NT2/D1 (cell line): ENCODE measurements at regions not wholly inside any gene's neighbourhood (a gene's known extent, or its start where the extent isn't known, plus 50 kb on each side); places are given as distances from the start of the nearest gene placed in this dataset.
"Not testable (repeated sequence)": the region's sequence is repeated elsewhere in the genome, so short reads cannot be mapped to it uniquely, and the experiment has no call there.

ENCODE experiments used
- SUZ12 ChIP-seq: IDR thresholded peaks from 2 replicates; pipeline ENCODE4 v1.6.1; 2011; ENCODE audit not compliant: insufficient read length, insufficient read depth; ENCODE audit errors: extremely low read depth
- YY1 ChIP-seq: IDR thresholded peaks from 2 replicates; pipeline ENCODE4 v1.6.1; 2011; ENCODE audit not compliant: insufficient read length, insufficient read depth
- ZNF274 ChIP-seq: IDR thresholded peaks from 2 replicates; pipeline ENCODE4 v1.6.1; 2011; ENCODE audit warnings: mild to moderate bottlenecking, low read depth, low read length

DNA sequence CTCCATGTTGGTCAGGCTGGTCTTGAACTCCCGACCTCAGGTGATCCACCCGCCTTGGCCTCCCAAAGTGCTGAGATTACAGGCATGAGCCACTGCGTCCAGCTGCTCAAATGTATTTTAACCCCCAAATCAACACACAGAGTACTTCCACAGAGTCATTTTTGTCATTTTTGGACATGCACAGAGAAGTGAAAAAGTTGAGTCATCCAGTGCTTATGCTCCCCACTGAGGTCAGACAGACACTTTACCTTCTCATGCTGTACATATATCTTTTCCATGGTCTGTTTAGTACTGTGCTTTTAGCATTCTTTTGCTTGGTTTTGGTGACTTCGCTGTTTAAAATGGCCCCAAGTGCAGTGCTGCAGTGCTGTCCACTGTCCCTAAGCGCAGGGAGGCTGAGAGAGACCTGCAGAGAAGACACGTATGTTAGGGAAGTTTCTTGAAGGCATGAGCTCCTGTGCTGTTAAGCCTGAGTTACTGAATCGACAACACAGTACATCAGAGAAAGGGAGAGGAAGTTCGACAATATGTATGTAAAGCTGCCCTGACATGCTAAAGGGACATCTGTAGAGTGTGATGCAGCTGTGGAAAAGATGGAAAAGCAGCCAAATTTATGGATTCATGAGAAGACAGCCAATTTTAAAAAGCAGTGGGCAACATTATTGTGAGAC, 69.7 kb downstream of the CDRT15L2 start:
- not testable (repeated sequence) for TF ChIP-seq YY1, ZNF274, SUZ12
